Right forelimb (tissue), 1 donor: ENCODE measurements at regions not wholly inside any gene's neighbourhood (a gene's known extent, or its start where the extent isn't known, plus 50 kb on each side); places are given as distances from the start of the nearest gene placed in this dataset.
"Not testable (repeated sequence)": the region's sequence is repeated elsewhere in the genome, so short reads cannot be mapped to it uniquely, and the experiment has no call there.

Source experiments
- DNase-seq: peaks from one replicate; pipeline ENCODE4 v3.0.0-alpha.2; 2018

DNA sequence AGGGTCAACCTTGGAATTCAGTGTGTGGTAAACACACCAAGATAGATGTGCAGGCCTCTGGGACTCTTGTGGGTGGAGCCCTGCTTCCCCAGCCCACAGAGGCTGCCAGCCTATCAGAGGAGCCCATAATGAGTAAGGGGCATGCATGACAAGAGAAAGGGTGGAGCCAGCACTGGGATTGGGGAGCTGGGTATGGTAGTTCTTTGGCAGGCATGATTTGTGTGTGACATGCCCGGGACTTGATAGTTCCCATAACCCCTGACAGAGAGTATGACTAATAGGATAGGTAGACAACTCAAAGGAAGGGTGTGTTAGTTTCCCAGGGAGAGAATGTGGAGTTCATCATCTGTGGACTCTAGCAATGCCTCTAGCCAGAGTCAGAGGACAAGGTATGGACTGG, 143.0 kb downstream of the EMP1 start:
- no peak for DNase-seq

DNA sequence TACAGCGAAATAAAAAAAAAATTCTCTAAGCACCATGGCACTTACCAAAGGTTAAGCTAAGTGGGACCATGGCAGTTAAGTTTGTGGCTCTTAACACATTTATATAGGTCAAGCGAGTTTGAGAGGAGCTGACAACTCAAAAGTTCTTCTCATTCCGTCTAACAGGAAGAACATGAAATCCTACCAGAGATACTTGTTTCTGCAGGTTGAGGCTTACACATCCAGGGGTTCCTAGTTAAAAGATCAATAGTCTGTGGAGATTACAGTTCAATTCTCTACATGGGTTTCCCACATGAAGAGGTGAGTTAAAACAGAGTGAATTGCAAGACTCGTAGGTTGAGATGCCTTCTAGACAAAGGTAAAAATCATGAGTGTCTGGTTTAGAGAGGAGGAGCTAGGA, 142.6 kb downstream of the EMP1 start:
- no peak for DNase-seq

DNA sequence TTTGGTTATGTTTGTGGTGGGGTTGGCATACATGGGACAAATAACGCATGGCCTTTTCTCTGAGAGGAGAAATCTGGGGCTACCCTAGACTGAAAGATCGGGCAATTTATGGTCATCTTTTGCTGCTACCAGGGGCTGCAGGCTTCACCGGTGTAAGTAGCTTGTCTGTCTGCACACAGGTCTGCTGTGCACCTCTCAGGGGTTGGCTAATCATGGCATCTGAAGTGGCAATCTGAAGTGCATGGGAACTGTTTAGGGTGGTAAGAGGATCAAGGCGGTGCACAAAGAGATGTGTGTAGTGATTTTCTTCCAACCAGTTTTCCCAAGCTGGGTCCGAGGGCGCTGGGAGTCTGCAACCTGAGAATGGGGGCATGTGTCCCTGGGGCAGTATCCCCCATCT, 141.3 kb downstream of the EMP1 start:
- DNase-seq, result no peak

DNA sequence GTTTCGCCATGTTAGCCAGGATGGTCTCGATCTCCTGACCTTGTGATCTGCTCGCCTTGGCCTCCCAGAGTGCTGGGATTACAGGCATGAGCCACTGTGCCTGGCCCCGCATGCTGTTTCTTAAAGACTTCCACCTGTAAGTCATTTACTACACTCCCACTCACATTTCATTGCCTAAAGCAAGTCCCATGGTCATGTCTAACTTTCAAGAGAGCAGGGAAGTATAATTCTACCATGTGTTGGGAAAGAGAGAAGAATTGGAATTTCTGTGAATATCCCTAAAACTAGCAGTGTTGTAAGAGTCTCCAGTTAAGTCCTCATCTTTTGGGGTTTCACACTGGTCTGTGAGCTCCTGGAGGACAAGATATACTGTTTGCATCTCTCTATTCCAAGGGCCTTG, 139.7 kb downstream of the EMP1 start:
- DNase-seq, result no peak

DNA sequence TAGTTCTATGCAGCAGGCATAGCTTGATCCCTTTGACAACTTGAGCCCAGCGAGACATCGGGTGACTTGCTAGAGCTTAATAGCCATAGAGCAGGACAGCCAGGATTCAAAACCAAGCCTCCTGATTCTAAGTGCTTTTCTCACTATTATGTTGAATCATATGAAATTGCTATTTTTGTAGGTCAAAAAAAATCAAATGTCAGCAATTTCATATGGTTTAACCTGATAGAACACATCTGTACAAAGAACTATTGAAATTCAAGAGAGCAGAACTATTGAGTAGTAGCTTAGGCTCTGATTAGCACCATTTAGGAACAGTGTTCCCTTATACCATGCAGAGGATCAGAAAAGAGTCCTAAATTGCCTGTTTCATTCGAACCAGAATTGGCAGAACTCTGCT, 132.0 kb downstream of the EMP1 start:
- DNase-seq, result no peak

DNA sequence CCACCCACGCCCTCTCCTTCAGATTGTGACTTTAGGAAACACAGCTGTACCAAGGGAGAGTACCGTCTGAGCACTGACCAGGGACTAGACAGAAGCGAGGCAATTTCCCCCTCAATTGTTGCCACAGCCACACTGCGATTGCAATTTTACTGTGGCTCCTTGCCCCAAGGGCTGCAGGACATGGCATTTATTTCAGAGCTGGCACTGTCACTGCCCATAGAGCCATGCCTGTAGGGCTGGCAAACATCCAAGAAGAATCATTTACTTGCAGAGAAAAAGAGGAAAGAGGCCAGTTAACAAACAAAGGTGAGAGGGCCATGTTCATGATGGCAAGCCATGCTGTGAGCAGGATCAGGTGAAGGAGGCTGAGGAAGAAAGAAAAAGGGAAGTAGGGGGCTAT, 129.6 kb downstream of the EMP1 start:
- DNase-seq, result no peak

DNA sequence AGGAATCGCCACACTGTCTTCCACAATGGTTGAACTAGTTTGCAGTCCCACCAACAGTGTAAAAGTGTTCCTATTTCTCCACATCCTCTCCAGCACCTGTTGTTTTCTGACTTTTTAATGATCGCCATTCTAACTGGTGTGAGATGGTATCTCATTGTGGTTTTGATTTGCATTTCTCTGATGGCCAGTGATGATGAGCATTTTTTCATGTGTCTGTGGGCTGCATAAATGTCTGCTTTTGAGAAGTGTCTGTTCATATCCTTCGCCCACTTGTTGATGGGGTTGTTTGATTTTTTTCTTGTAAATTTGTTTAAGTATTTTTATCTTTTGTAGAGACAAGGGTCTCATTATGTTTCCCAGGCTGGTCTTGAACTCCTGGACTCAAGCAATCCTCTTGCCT, 128.5 kb downstream of the EMP1 start:
- DNase-seq, result not testable (repeated sequence)

DNA sequence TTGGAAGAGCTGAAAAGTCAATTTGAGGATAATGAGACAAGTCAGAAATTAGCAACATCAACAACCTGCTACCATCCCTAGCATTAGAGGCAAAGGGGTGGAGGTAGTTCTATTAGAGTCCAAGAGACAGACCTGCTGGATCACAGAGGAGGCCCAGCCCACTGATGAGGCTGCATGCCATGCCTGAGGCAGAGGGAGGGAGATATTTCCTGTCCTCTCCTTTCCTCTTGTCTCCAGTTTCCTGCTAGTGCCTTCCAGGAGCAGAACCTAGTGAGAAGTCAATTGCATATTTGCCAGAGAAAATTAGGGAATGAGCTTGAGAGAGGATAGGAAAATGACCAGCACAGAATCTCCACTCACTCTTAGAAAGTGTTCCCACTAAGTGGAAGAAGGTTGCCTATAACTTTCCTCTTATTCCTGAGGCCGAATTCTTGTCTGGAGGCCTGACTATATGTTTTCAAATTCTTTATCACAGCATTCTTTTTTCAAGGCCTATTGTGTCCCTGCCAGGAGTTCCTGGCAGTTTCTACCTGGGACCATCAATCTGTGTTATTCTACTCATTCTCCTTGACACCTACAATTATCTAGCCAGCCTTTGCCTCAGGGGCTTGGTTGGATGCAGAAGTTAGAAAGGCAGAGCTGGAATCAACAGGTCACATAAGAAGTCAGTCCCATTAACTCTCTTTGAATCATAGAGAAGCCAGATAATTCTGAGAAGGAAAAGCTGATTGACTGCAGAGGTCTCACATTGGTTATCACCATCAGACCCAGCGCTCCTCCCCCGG, 121.9 kb downstream of the EMP1 start:
- DNase-seq, result no peak

DNA sequence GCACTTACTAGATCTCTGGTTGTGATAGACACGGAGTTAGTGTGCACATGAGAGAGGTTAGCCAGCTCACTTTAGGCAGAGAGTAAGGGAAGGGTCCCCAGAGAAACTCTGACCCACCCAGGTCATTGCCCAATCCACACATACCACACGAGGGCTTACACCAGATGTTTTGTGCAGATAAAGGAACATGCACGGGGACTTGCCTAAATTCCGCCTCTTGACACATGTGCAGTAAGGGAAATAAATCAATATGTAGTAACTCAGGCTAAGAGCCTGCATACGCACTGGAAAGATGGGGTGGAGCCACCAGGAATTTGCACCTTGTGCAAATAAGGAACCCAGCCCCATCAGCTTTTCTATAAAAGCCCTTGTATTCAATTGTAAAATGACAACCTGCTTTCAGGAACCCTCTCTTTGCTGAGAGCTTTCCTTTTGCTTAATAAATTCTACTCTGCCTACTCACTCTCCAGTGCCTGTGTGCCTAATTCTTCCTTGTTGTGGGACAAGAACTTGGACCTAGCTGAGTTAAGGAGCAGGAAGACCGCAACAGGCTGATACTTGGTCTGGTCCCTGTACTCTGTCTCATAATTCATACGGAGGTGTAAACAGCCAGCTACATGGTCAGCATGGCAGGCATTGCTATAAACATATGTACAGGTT, 120.2 kb downstream of the EMP1 start:
- no peak for DNase-seq

DNA sequence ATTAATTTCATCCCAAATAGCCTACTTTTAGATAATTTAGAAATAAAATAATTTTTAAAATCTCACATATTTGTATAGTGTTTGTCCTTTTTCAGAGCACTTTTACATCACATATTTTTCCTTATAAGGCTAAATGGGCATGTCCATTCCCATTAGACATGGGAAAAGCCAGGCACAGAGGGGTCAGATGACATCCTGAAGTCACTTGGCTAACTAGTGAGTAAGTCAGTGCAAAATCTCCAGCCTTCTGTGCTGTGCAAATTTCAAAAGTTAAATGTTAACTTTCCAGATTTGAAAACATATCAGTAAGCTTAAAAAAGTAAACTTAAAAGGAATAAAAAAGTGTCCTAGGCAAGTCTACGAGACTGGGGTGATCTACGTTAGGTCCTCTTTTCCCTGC, 117.4 kb downstream of the EMP1 start:
- no peak for DNase-seq

DNA sequence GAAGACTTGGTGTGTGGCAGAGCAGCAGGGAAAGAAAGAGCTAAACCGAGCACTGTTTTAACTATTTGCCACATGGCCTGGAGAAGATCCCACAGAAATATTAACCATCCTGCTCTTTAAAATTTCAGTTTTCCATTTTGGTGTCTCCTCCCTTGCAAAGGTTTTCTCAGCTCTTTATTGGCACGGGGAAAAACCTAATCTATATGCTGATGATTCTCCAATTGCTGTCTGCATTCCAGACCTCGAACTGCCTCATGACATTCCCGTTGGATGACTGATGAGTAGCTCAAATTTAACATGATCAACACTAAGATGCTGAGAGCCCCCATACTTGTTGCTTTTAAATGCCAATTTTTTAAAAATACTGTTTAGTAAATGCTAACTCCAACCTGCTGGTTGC, 115.0 kb downstream of the EMP1 start:
- no peak for DNase-seq

DNA sequence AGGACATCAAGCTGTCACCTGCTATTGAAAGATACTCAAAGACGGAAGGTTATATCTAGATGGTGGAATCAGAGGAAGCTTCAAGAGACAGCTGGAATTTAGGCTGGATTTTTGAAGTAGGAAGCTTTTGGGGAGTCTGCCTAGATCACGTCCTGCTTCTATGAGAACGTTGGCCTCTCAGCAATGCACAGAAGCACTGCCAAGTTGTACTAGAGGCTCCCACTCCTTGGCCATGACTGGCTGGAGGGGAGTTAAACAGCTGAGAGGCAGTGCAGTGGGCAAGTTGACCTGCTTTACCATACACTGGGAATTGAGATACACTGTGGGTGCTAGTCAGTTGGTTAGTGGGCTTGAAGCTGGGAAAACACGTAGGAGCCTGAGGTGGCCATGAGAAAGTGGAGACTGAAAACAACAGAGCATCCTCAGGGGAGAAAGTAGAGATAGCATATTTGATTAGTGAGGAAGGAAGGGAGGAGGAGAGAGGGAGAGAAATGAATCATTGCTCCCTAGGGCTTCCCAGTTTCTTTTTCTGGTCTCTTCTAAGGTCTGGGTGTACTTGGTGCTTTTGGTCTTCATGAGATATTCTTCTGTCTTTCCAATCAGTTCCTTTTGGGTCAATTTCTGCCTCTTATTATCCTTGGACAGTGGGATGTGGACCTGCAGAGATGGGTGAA, 110.8 kb downstream of the EMP1 start:
- no peak for DNase-seq

DNA sequence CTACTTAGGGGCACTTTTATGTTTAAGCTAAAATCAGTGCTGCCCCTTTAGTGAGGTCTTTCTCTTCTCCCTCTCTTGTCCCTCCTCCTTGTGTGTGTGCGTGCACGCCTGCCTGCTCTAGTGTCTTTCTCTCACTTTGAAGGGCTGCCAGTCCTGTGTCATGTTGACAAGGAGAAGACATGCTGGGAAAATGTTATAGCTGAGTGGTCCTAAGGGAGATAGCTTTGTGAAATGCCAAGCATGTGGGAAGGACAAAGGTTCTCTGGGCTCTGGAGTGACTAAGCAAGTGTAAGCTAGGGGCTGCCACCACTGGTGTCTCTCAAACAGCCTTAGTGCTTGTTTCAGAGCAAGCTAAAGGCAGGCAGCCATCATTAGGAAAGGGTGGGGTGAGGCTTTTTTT, 108.4 kb downstream of the EMP1 start:
- DNase-seq, result no peak

DNA sequence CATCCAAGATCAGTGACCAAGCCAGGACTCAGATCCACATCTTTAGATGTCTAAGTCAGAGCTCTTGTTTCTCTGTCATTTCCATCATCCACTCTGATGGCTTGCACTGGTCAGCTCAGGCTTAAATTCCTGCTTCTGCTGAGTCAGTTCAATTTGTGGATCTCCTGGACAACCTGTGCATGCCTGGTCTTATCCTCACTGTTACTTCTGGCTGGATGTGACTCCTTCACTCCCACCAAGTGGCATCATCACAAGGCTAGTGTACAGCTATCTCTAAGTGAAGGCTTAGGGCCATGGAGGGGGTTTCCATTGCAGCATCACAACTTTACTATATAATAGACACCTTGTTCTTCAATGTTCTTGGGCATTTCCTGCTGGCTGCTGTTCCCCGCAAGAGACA, 102.9 kb downstream of the EMP1 start:
- DNase-seq, result no peak

DNA sequence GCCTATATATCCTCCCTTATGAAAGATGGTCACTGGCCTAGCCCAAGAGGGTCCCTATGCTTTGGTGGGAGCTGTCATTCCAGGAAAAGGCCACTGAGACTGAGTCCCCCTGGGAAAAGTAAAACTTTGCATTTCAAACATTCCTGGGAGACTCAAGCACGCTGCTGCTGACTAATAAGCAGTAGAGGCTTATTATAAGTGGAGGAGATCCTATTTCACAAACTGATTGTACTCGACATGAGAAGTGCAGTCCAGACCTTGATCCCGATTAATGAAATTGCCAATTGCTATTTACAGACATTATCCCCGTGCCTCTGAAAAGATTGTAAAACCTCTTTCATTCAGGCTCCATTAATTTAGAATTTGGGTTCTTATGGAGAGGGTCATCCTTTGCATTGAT, 96.6 kb downstream of the EMP1 start:
- no peak for DNase-seq

DNA sequence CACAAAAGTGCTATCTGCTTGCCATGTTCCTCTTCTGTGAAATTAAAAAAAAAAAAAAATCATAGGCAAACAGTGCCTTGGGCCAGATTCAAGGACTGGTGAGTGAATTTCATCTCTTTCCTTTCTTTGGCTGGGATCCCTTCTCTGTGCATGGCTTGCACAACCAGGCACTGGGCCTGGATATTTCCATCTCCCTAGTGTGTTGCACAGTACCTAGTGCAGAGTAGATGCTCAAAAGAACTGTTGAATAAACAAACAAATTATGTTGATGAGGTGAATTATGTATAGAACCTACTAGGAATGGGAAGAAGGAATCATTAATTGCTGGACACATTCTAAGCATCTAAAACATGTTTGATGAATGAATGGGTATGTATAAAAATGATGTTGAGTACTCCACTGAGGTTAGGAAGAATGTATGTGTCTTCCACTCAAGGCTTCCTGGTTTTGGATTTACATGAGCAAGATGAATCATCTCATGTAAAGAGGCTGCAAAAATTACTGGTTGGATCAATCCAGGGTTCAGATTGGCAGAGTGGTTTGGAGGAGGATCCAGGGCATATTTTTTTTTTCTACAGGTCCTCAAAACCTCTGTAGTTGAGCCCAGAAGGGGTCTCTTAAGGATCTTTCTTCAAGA, 93.2 kb downstream of the EMP1 start:
- DNase-seq, result no peak

DNA sequence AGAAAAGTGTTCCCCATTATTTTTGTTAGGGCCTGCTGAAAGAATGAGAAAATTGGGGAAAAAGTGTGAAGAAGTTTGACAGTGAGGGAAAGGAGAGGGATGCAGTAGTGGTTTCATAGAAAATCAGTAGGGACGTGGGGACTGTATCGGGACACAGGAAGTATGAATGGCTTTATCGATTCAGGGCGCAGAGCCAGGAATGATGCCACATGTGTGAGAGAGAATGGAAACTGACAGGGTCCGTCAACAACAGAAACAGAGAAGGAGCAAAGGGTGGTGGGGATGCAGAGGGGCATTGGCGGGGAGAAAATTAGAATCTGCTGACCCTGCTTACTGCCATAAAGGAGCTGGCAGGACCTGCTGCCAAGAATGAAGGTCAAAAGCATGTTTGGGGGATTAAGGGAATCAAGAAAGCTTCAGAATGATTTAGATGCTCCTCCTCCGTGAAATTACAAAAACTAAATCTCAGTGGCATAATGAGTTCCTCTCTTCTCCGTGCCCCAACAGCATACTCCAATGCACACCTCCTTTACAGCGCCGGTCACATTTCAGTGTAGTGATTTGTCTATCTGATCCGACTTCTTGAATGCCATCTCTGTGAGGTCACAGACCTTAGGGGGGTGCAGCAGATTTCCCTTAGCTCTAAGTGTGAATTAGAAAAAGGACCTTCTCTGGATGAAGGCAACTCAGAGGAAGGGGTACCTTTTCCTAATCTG, 92.6 kb downstream of the EMP1 start:
- DNase-seq, result no peak

DNA sequence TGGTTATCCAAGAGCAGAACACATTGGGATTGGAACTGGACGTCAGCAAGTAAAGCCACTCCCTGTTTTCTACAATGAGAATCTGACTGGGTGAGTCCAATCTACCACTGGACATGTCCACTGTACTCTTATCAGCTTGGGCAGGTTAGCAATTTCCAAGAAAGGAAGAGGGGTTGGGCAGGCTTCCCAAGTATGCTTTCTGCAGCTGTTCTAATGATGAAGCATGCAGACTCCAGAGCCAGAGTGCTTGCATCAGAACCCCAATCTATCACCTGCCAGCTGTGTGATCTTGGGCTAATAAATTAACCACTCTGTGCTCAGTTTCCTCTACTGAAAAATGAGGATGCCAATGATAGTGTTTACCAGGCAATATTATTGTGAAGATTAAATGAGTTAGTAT, 92.0 kb downstream of the EMP1 start:
- no peak for DNase-seq

DNA sequence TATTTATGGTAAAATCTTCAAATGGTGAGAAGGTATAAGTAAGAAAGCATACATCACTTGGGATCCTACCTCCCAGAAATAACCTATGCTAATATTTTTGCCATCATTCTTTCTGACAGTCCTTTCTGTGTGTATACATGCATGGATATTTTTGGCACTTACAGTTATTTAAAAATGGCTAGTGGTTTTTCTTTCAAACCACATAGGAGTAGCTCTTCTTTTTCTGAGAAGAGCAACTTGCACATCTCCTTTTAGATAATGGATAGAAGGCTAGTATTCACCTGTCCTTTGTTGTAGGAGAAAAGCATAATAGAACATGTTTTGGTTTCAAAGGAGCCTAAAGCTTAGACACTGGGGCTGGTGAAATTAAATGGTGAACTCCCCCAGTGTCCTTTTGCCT, 87.3 kb downstream of the EMP1 start:
- DNase-seq, result no peak

DNA sequence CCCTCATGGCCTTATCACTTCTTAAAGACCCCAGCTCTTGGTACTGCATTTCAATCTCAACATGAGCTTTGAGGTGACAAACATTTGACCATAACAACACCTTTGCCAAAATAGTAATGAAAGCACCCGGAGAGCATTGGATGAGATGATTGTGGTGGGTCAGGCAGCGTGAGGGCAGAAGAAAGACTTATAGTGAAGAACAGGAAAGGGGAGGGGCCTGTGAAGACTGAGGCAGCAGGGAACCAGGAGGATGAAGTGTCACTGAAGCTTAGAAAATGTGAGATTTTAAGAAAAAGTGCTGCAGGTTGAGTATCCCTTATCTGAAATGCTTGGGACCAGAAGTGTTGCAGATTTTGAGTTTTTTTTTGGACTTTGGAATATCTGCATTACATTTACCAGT, 86.3 kb downstream of the EMP1 start:
- no peak for DNase-seq

DNA sequence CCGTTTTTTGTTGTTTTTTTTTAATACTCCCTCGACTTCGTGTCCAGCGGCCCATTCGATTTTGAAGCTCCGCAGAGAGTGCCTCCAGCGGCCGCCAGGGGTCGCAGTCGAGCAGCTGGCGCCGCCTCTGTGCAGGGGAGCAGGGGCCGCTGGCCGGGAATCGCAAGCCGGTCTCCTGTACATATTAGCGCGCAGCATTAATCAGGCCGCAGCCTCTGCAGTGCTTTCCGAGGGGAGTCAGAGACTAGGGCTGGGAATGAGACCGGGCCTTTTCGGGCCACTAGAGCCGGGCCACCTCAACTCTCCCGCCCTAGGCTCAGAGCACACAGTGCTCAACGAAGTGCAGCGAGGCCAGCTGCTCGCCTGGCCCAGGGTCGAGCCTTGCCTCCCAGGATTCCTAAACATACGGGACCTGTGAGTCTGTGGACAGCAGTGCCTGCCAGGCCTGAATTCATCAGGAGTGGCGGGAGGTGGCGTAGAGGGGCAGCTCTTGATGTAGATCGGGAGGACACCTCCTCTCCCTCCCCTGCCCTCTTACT, 81.8 kb downstream of the EMP1 start:
- peak; percentile 89 for DNase-seq

DNA sequence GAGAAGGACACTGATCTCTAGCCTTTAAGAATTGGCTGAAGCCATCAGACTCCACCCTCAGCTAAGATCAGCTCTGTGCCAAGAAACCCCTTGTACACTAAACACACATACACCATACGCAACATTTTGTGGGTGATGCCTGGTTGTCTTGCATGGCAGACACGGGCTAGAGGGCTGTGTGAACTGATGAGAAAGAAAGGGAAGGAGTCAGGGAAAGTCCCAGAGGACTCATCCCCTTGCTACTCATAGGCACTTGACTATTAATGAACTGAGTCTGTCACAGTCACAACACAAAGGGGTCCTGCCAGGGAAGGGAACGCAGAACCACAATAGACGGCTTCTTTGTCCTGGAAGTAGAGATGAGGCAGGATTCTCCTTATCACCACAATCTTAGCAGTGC, 80.8 kb downstream of the EMP1 start:
- no peak for DNase-seq
